ENCODE measurements at regions not wholly inside any gene's neighbourhood (a gene's known extent, or its start where the extent isn't known, plus 50 kb on each side); places are given as distances from the start of the nearest gene placed in this dataset.

GRCh38 chr4:177947607-177948006 is 505.4 kb upstream of the AGA start:
- no peak for TF ChIP-seq CEBPB (IDR thresholded peaks at IDR 0.05; ENCODE audit: borderline replicate concordance in 1 of 2, low read depth in 2 of 2, low read length in 2 of 2)
- no peak for TF ChIP-seq JUND (IDR thresholded peaks at IDR 0.05; ENCODE audit: low read depth, low read length)
- TF ChIP-seq, protein P1, sequence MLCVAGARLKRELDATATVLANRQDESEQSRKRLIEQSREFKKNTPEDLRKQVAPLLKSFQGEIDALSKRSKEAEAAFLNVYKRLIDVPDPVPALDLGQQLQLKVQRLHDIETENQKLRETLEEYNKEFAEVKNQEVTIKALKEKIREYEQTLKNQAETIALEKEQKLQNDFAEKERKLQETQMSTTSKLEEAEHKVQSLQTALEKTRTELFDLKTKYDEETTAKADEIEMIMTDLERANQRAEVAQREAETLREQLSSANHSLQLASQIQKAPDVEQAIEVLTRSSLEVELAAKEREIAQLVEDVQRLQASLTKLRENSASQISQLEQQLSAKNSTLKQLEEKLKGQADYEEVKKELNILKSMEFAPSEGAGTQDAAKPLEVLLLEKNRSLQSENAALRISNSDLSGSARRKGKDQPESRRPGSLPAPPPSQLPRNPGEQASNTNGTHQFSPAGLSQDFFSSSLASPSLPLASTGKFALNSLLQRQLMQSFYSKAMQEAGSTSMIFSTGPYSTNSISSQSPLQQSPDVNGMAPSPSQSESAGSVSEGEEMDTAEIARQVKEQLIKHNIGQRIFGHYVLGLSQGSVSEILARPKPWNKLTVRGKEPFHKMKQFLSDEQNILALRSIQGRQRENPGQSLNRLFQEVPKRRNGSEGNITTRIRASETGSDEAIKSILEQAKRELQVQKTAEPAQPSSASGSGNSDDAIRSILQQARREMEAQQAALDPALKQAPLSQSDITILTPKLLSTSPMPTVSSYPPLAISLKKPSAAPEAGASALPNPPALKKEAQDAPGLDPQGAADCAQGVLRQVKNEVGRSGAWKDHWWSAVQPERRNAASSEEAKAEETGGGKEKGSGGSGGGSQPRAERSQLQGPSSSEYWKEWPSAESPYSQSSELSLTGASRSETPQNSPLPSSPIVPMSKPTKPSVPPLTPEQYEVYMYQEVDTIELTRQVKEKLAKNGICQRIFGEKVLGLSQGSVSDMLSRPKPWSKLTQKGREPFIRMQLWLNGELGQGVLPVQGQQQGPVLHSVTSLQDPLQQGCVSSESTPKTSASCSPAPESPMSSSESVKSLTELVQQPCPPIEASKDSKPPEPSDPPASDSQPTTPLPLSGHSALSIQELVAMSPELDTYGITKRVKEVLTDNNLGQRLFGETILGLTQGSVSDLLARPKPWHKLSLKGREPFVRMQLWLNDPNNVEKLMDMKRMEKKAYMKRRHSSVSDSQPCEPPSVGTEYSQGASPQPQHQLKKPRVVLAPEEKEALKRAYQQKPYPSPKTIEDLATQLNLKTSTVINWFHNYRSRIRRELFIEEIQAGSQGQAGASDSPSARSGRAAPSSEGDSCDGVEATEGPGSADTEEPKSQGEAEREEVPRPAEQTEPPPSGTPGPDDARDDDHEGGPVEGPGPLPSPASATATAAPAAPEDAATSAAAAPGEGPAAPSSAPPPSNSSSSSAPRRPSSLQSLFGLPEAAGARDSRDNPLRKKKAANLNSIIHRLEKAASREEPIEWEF (IDR thresholded peaks at IDR 0.05; ENCODE audit: insufficient replicate concordance, low read depth, low read length), result no peak
- TF ChIP-seq BACH1 (IDR thresholded peaks at IDR 0.05; ENCODE audit: borderline replicate concordance), result no peak
- TF ChIP-seq, protein P2, sequence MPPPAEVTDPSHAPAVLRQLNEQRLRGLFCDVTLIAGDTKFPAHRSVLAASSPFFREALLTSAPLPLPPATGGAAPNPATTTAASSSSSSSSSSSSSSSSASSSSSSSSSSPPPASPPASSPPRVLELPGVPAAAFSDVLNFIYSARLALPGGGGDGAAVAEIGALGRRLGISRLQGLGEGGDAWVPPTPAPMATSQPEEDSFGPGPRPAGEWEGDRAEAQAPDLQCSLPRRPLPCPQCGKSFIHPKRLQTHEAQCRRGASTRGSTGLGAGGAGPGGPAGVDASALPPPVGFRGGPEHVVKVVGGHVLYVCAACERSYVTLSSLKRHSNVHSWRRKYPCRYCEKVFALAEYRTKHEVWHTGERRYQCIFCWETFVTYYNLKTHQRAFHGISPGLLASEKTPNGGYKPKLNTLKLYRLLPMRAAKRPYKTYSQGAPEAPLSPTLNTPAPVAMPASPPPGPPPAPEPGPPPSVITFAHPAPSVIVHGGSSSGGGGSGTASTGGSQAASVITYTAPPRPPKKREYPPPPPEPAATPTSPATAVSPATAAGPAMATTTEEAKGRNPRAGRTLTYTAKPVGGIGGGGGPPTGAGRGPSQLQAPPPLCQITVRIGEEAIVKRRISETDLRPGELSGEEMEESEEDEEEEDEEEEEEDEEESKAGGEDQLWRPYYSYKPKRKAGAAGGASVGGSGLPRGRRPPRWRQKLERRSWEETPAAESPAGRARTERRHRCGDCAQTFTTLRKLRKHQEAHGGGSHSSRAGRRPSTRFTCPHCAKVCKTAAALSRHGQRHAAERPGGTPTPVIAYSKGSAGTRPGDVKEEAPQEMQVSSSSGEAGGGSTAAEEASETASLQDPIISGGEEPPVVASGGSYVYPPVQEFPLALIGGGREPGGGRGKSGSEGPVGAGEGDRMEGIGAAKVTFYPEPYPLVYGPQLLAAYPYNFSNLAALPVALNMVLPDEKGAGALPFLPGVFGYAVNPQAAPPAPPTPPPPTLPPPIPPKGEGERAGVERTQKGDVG (CRISPR knock-in tag; IDR thresholded peaks at IDR 0.05), result no peak

Measured in GM12878 (cell line).